Panc1 (cell line): ENCODE measurements at regions not wholly inside any gene's neighbourhood (a gene's known extent, or its start where the extent isn't known, plus 50 kb on each side); places are given as distances from the start of the nearest gene placed in this dataset.

Source experiments
- ATAC-seq: fragments of 200-7000 bp; cut with Tn5 transposase; 2 replicates; pipeline ENCODE4 v1.9.1; 2020; ENCODE audit warnings: mild to moderate bottlenecking, moderate library complexity
- BruUV-seq: library from RNA; stranded (reverse); fragments of 400-500 nt; replicated peaks from 2 replicates; lab custom pipeline; 2021; lab: Mats Ljungman, UMichigan
- CTCF ChIA-PET: fragments of 300-600 bp; sonication (Branson Sonifier 250); formaldehyde crosslinking; loops from one replicate; lab custom pipeline; 2022; ENCODE audit warnings: antibody characterized with exemption; lab: Charles Lee
- POLR2A ChIA-PET: fragments of 300-600 bp; sonication (Branson Sonifier 250); formaldehyde crosslinking; loops from one replicate; lab custom pipeline; 2022; ENCODE audit warnings: antibody characterized with exemption; lab: Charles Lee
- DNase-seq: peaks from one replicate; pipeline ENCODE4 v3.0.0-alpha.2; 2010; ENCODE audit warnings: low read depth, low spot score
- H3K27ac ChIP-seq: 2 replicates; pipeline ENCODE4 v1.5.1; 2011; ENCODE audit warnings: mild to moderate bottlenecking, low read length, inconsistent platforms
- H3K27me3 ChIP-seq: fragments of 200-500 bp; sonication (Bioruptor generic); 2 replicates; pipeline ENCODE4 v1.6.0; 2014; ENCODE audit warnings: low read length, inconsistent platforms; ENCODE audit not compliant: control insufficient read depth, insufficient read depth
- H3K36me3 ChIP-seq: fragments of 200-500 bp; sonication (Bioruptor generic); 2 replicates; pipeline ENCODE4 v1.5.1; 2014; ENCODE audit warnings: inconsistent platforms, mild to moderate bottlenecking, low read length, moderate library complexity; ENCODE audit not compliant: control insufficient read depth, insufficient read depth
- H3K4me1 ChIP-seq: 2 replicates; pipeline ENCODE4 v1.5.1; 2011; ENCODE audit warnings: inconsistent platforms, mild to moderate bottlenecking, low read length, moderate library complexity; ENCODE audit not compliant: control insufficient read depth, insufficient read depth
- H3K4me3 ChIP-seq, 2 experiments: 2 replicates each; pipeline ENCODE4 v1.5.1; 2011 to 2012; ENCODE audit warnings: low read depth in 2 of 2, low read length in 2 of 2, mild to moderate bottlenecking in 2 of 2, inconsistent platforms in 1 of 2, moderate library complexity in 1 of 2
- H3K9me3 ChIP-seq: fragments of 200-500 bp; sonication (Bioruptor generic); 2 replicates; pipeline ENCODE4 v1.5.1; 2014; ENCODE audit warnings: low read depth, mild to moderate bottlenecking, inconsistent platforms, low read length, moderate library complexity; ENCODE audit not compliant: control insufficient read depth, insufficient read depth
- CTCF ChIP-seq: fragments of 450-650 bp; IDR thresholded peaks from 2 replicates; pipeline ENCODE4 v1.5.1; 2017; ENCODE audit warnings: mild to moderate bottlenecking
- POLR2AphosphoS5 ChIP-seq: IDR thresholded peaks from 2 replicates; pipeline ENCODE4 v1.6.1; 2012; ENCODE audit warnings: mild to moderate bottlenecking, low read depth, low read length, moderate library complexity
- REST ChIP-seq, 2 experiments: IDR thresholded peaks; 2 replicates each; pipeline ENCODE4 v1.6.1; 2011 to 2012; ENCODE audit warnings: low read depth in 2 of 2, control low read depth in 1 of 2, low read length in 1 of 2, mild to moderate bottlenecking in 1 of 2, moderate library complexity in 1 of 2; ENCODE audit not compliant: insufficient read depth in 1 of 2
- SIN3A ChIP-seq: IDR thresholded peaks from 2 replicates; pipeline ENCODE4 v1.6.1; 2012; ENCODE audit warnings: low read depth, mild to moderate bottlenecking, low read length, moderate library complexity, borderline replicate concordance; ENCODE audit not compliant: insufficient read depth
- TCF7L2 ChIP-seq: IDR thresholded peaks from 2 replicates; pipeline ENCODE4 v1.6.1; 2011; ENCODE audit warnings: mild to moderate bottlenecking, low read depth, low read length, inconsistent platforms
- in situ Hi-C: cut with HindIII; loops from 2 replicates; pipeline ENCODE4 v1.10.0; 2016; ENCODE audit warnings: low sequenced_read_pairs, low pct_unique_long_range_greater_than_20kb
- intact Hi-C: fragments of 100-400 bp; cut with micrococcal nuclease; formaldehyde crosslinking; loops from one replicate; pipeline ENCODE4 v1.10.0; 2022; ENCODE audit not compliant: unreplicated experiment

GRCh38 chr2:144258154-144258553 lies 261.8 kb downstream of the ZEB2 start:
- no peak for DNase-seq
- CTCF ChIA-PET, result no interaction called here
- intact Hi-C loops, result no loop called here
- Histone ChIP-seq H3K27me3 (no peaks in the 10 kb centered on the region), H3K4me3 (no peak overlapping the region), H3K4me1 (no peaks in the 10 kb centered on the region), H3K36me3 (no peaks in the 10 kb centered on the region), H3K9me3 (peaks cover 6% of the 10 kb centered on the region; the same call in 1 of the 2 replicates), H3K27ac (no peak overlapping the region)
- POLR2A ChIA-PET, result no interaction called here
- in situ Hi-C loops, result no loop called here
- BruUV-seq, result no TSS peak
- no peak for TF ChIP-seq CTCF
- TF ChIP-seq TCF7L2, result no peak
- TF ChIP-seq POLR2AphosphoS5, result no peak
- no peak for TF ChIP-seq SIN3A
- TF ChIP-seq REST (IDR thresholded peaks at IDR 0.05; ENCODE audit: insufficient read depth in 1 of 2, low read depth in 2 of 2, low read length in 1 of 2), result no peak
- no peak for ATAC-seq

- in situ Hi-C loops (no loop called here), intact Hi-C loops (no loop called here)
- Histone ChIP-seq H3K27me3 (no peaks in the 10 kb centered on the region), H3K9me3 (peaks cover 6% of the 10 kb centered on the region; the same call in 1 of the 2 replicates), H3K27ac (no peak overlapping the region), H3K36me3 (no peaks in the 10 kb centered on the region), H3K4me3 (no peak overlapping the region), H3K4me1 (no peaks in the 10 kb centered on the region)
- ChIA-PET POLR2A (no interaction called here), CTCF (no interaction called here)
- ATAC-seq, result no peak
- no peak for TF ChIP-seq SIN3A
- TF ChIP-seq CTCF, result no peak
- TF ChIP-seq REST (IDR thresholded peaks at IDR 0.05; ENCODE audit: insufficient read depth in 1 of 2, low read depth in 2 of 2, low read length in 1 of 2), result no peak
- no TSS peak for BruUV-seq
- DNase-seq, result no peak
Measured at GRCh38 chr2:144256996-144257707, 262.8 kb downstream of the ZEB2 start.
